K562 (cell line): ENCODE measurements at regions not wholly inside any gene's neighbourhood (a gene's known extent, or its start where the extent isn't known, plus 50 kb on each side); places are given as distances from the start of the nearest gene placed in this dataset.

Experiments used
- CBX1 ChIP-seq: sonication (generic); IDR thresholded peaks from 2 replicates; pipeline ENCODE4 v1.6.1; 2016; ENCODE audit warnings: antibody characterized with exemption, low read depth, mild to moderate bottlenecking
- CBX5 ChIP-seq: IDR thresholded peaks from 2 replicates; pipeline ENCODE4 v1.6.1; 2014; ENCODE audit warnings: low read depth, borderline replicate concordance
- CHD1 ChIP-seq: fragments of 200-600 bp; sonication (generic); IDR thresholded peaks from one replicate; pipeline ENCODE4 v1.6.1; 2012; ENCODE audit warnings: mild to moderate bottlenecking, moderate library complexity, low read length, inconsistent platforms
- CREM ChIP-seq: IDR thresholded peaks from 2 replicates; pipeline ENCODE4 v1.6.1; 2014; ENCODE audit warnings: antibody characterized with exemption, low read depth
- CTBP1 ChIP-seq: fragments of 450-650 bp; IDR thresholded peaks from 2 replicates; pipeline ENCODE4 v1.6.1; 2016; ENCODE audit warnings: borderline replicate concordance
- GABPA ChIP-seq: fragments of 200-800 bp; sonication (Bioruptor generic); conservative IDR thresholded peaks from 2 replicates; pipeline ENCODE4 v1.6.1; 2016; ENCODE audit warnings: low read depth, missing genetic modification characterization, missing compliant biosample characterization
- GATA2 ChIP-seq: sonication (generic); formaldehyde crosslinking; IDR thresholded peaks from 2 replicates; pipeline ENCODE4 v1.4.0; 2020; ENCODE audit warnings: mild to moderate bottlenecking, missing genetic modification reagents
- MAFK ChIP-seq: IDR thresholded peaks from 2 replicates; pipeline ENCODE4 v1.6.1; 2011; ENCODE audit warnings: low read length, improper control_type of control experiment
- NCOA4 ChIP-seq: fragments of 450-650 bp; IDR thresholded peaks from 2 replicates; pipeline ENCODE4 v1.6.1; 2018; ENCODE audit warnings: mild to moderate bottlenecking; ENCODE audit not compliant: partially characterized antibody
- NFIC ChIP-seq: fragments of 450-650 bp; IDR thresholded peaks from 2 replicates; pipeline ENCODE4 v1.6.1; 2017; ENCODE audit warnings: mild to moderate bottlenecking, inconsistent platforms
- NFIX ChIP-seq: fragments of 250-450 bp; sonication (Bioruptor Pico); IDR thresholded peaks from 2 replicates; pipeline ENCODE4 v1.4.0; 2020; ENCODE audit warnings: low read depth, mild to moderate bottlenecking, moderate library complexity
- PCBP2 ChIP-seq: fragments of 200-400 bp; formaldehyde crosslinking; IDR thresholded peaks from 2 replicates; pipeline ENCODE4 v1.6.1; 2018; ENCODE audit warnings: low read length, low read depth, mild to moderate bottlenecking, moderate library complexity; ENCODE audit not compliant: poor library complexity, severe bottlenecking
- SNIP1 ChIP-seq: fragments of 450-650 bp; IDR thresholded peaks from 2 replicates; pipeline ENCODE4 v1.7.1; 2017; ENCODE audit warnings: low read depth, mild to moderate bottlenecking
- TBL1XR1 ChIP-seq, 2 experiments: IDR thresholded peaks; 2 replicates each; pipeline ENCODE4 v1.6.1; 2012; ENCODE audit warnings: improper control_type of control experiment in 2 of 2, low read length in 2 of 2, mild to moderate bottlenecking in 1 of 2
- XRCC3 ChIP-seq: fragments of 450-650 bp; IDR thresholded peaks from 2 replicates; pipeline ENCODE4 v1.6.1; 2017; ENCODE audit warnings: mild to moderate bottlenecking, moderate library complexity
- ZNF124 ChIP-seq: sonication (generic); formaldehyde crosslinking; IDR thresholded peaks from 2 replicates; pipeline ENCODE4 v1.8.1; 2022; ENCODE audit warnings: missing genetic modification reagents
- TF ChIP-seq, protein P1 (sequence below): sonication (generic); formaldehyde crosslinking; IDR thresholded peaks from 2 replicates; pipeline ENCODE4 v1.8.0; 2023; ENCODE audit warnings: missing genetic modification reagents, mild to moderate bottlenecking, borderline replicate concordance

DNA sequence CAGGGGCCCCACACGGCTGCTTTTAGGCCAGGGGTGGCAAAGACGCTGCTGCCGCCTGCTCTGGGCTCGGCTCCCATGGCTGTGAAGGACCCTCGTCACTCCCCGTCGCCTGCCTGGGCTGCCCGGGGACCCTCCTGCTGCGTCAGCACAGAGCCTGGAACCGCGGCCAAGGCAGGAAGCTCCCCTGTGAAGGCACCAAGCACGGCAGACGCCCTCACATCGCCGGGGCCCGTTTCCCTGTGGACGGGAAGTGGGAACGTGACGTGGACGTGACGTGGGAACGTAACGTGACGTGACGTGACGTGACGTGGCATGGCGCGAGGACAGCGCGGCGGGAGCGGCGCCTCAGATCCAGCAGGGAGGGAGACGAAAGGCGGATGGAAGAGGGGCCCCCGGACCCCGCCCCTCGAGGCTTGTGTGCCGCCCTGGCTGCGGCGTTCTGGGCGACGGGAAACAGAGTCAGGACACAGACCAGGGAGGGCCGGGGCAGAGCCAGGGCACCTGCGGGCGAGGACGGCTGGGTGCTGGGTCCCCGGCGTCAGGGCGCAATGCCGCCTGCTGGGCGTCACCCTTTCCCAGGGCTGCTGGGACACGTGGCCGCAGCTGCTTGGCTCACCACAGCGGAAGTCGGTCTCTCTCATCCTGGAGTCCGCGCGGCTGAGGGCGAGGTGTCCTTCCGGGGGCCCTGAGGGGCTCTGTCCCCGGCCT, 53.1 kb downstream of the MRPL36 start (continued):
- TF ChIP-seq, protein P1, sequence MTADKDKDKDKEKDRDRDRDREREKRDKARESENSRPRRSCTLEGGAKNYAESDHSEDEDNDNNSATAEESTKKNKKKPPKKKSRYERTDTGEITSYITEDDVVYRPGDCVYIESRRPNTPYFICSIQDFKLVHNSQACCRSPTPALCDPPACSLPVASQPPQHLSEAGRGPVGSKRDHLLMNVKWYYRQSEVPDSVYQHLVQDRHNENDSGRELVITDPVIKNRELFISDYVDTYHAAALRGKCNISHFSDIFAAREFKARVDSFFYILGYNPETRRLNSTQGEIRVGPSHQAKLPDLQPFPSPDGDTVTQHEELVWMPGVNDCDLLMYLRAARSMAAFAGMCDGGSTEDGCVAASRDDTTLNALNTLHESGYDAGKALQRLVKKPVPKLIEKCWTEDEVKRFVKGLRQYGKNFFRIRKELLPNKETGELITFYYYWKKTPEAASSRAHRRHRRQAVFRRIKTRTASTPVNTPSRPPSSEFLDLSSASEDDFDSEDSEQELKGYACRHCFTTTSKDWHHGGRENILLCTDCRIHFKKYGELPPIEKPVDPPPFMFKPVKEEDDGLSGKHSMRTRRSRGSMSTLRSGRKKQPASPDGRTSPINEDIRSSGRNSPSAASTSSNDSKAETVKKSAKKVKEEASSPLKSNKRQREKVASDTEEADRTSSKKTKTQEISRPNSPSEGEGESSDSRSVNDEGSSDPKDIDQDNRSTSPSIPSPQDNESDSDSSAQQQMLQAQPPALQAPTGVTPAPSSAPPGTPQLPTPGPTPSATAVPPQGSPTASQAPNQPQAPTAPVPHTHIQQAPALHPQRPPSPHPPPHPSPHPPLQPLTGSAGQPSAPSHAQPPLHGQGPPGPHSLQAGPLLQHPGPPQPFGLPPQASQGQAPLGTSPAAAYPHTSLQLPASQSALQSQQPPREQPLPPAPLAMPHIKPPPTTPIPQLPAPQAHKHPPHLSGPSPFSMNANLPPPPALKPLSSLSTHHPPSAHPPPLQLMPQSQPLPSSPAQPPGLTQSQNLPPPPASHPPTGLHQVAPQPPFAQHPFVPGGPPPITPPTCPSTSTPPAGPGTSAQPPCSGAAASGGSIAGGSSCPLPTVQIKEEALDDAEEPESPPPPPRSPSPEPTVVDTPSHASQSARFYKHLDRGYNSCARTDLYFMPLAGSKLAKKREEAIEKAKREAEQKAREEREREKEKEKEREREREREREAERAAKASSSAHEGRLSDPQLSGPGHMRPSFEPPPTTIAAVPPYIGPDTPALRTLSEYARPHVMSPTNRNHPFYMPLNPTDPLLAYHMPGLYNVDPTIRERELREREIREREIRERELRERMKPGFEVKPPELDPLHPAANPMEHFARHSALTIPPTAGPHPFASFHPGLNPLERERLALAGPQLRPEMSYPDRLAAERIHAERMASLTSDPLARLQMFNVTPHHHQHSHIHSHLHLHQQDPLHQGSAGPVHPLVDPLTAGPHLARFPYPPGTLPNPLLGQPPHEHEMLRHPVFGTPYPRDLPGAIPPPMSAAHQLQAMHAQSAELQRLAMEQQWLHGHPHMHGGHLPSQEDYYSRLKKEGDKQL: no peak
- no peak for TF ChIP-seq GATA2
- TF ChIP-seq MAFK: no peak
- TF ChIP-seq SNIP1: no peak
- TF ChIP-seq CBX1: no peak
- TF ChIP-seq CREM: peak; percentile 97
- TF ChIP-seq ZNF124: no peak
- no peak for TF ChIP-seq XRCC3
- no peak for TF ChIP-seq NCOA4
- TF ChIP-seq CHD1: no peak
- no peak for TF ChIP-seq CBX5
- TF ChIP-seq CTBP1: no peak
- TF ChIP-seq PCBP2: no peak
- TF ChIP-seq NFIX (CRISPR knock-in tag): no peak
- no peak for TF ChIP-seq NFIC
- TF ChIP-seq TBL1XR1 (IDR thresholded peaks at IDR 0.05; ENCODE audit: low read length in 2 of 2): peak in 1 of 2 experiments; percentile 81; a peak in 2 of 4 replicates
- TF ChIP-seq GABPA (tag): peak; percentile 70
